H1 (cell line): ENCODE measurements at regions not wholly inside any gene's neighbourhood (a gene's known extent, or its start where the extent isn't known, plus 50 kb on each side); places are given as distances from the start of the nearest gene placed in this dataset.

Source experiments
- CTCF ChIA-PET: fragments of 300-600 bp; sonication (Branson Sonifier 250); formaldehyde crosslinking; loops from one replicate; lab custom pipeline; 2021; ENCODE audit not compliant: partially characterized antibody; lab: Charles Lee
- POLR2A ChIA-PET: fragments of 300-600 bp; sonication (Branson Sonifier 250); formaldehyde crosslinking; loops from one replicate; lab custom pipeline; 2021; ENCODE audit warnings: inconsistent platforms; ENCODE audit not compliant: partially characterized antibody; lab: Charles Lee
- DNase-seq, 2 experiments: peaks; one replicate each; pipeline versions ENCODE4 v3.0.0 to v3.0.0-alpha.2; 2010 to 2022; ENCODE audit warnings: low spot score in 2 of 2, low read depth in 1 of 2, mixed read lengths in 1 of 2
- FAIRE-seq: peaks from 2 replicates; lab custom pipeline; 2011; peaks lifted over from hg19 to GRCh38; lab: Jason Lieb, UNC
- H2AFZ ChIP-seq: 2 replicates; pipeline ENCODE4 v1.8.1; 2012; ENCODE audit warnings: low read length, inconsistent platforms
- H2AK5ac ChIP-seq: 2 replicates; pipeline ENCODE4 v1.6.1; 2013; ENCODE audit warnings: low read depth, low read length
- H2BK120ac ChIP-seq: replicated peaks from 2 replicates; pipeline ENCODE3; 2013; ENCODE audit warnings: low read depth, low read length, inconsistent platforms
- H2BK12ac ChIP-seq: 2 replicates; pipeline ENCODE4 v1.6.1; 2013; ENCODE audit warnings: low read depth, low read length
- H2BK15ac ChIP-seq: 2 replicates; pipeline ENCODE4 v1.6.1; 2013; ENCODE audit warnings: low read length
- H2BK20ac ChIP-seq: 2 replicates; pipeline ENCODE4 v1.6.1; 2013; ENCODE audit warnings: low read length
- H2BK5ac ChIP-seq: 2 replicates; pipeline ENCODE4 v1.6.1; 2013; ENCODE audit warnings: low read depth, low read length
- H3K14ac ChIP-seq: 2 replicates; pipeline ENCODE4 v1.6.1; 2013; ENCODE audit warnings: inconsistent platforms; ENCODE audit not compliant: insufficient read length
- H3K18ac ChIP-seq: 2 replicates; pipeline ENCODE4 v1.6.1; 2013; ENCODE audit warnings: low read length; ENCODE audit errors: extremely low read depth
- H3K23ac ChIP-seq: 2 replicates; pipeline ENCODE4 v1.6.1; 2013; ENCODE audit warnings: inconsistent platforms; ENCODE audit not compliant: insufficient read length
- H3K23me2 ChIP-seq: 2 replicates; pipeline ENCODE4 v1.6.1; 2013; ENCODE audit warnings: low read depth, low read length
- H3K27ac ChIP-seq: 2 replicates; pipeline ENCODE4 v1.6.1; 2011; ENCODE audit warnings: low read depth, low read length, inconsistent platforms
- H3K27me3 ChIP-seq, 4 experiments: replicated peaks in 1 of 4; 1 replicate in 1 of 4; 2 replicates in 3 of 4; pipeline versions ENCODE4 v1.6.1 to v1.8.1; 2011 to 2013; ENCODE audit warnings: low read length in 3 of 4, mild to moderate bottlenecking in 3 of 4, inconsistent platforms in 2 of 4, mixed read lengths in 2 of 4, moderate library complexity in 1 of 4; ENCODE audit not compliant: control insufficient read depth in 3 of 4, insufficient read depth in 3 of 4; ENCODE audit errors: extremely low read depth in 1 of 4
- H3K36me3 ChIP-seq, 4 experiments: 2 replicates each; pipeline versions ENCODE4 v1.6.1 to v1.8.1; 2011 to 2013; ENCODE audit warnings: mild to moderate bottlenecking in 4 of 4, low read length in 3 of 4, moderate library complexity in 2 of 4, control low read depth in 1 of 4, inconsistent platforms in 1 of 4; ENCODE audit not compliant: insufficient read depth in 4 of 4, control insufficient read depth in 2 of 4
- H3K4ac ChIP-seq: replicated peaks from 2 replicates; pipeline ENCODE3; 2013; ENCODE audit warnings: low read length, low read depth, mixed read lengths, inconsistent platforms; ENCODE audit not compliant: insufficient read length
- H3K4me1 ChIP-seq, 4 experiments: replicated peaks in 1 of 4; 1 replicate in 1 of 4; 2 replicates in 3 of 4; pipeline versions ENCODE4 v1.6.1 to v1.8.1; 2011 to 2013; ENCODE audit warnings: low read length in 3 of 4, inconsistent platforms in 2 of 4, mixed read lengths in 1 of 4; ENCODE audit not compliant: insufficient read depth in 4 of 4, control insufficient read depth in 3 of 4
- H3K4me2 ChIP-seq, 2 experiments: 2 replicates each; pipeline versions ENCODE4 v1.6.1 to v1.8.1; 2011 to 2013; ENCODE audit warnings: low read depth in 2 of 2, low read length in 2 of 2, control low read depth in 1 of 2, inconsistent platforms in 1 of 2, mild to moderate bottlenecking in 1 of 2; ENCODE audit not compliant: insufficient read depth in 1 of 2
- H3K4me3 ChIP-seq, 4 experiments: fragments of 200-600, 300-600 bp in 1 of 4; sonication (generic), shearing (Covaris generic), sonication (Bioruptor Twin) in 1 of 4; 2 replicates each; pipeline versions ENCODE4 v1.5.1 to v1.8.1; 2011 to 2016; ENCODE audit warnings: low read length in 4 of 4, low read depth in 3 of 4, control low read depth in 2 of 4, inconsistent platforms in 2 of 4, mild to moderate bottlenecking in 2 of 4, mixed read lengths in 1 of 4, moderate library complexity in 1 of 4; ENCODE audit not compliant: insufficient read depth in 2 of 4; ENCODE audit errors: extremely low read depth in 1 of 4
- H3K56ac ChIP-seq: replicated peaks from 2 replicates; pipeline ENCODE3; 2013; ENCODE audit warnings: low read depth, mild to moderate bottlenecking, mixed read lengths, low read length, inconsistent platforms; ENCODE audit not compliant: insufficient read length
- H3K79me1 ChIP-seq: 2 replicates; pipeline ENCODE4 v1.6.1; 2013; ENCODE audit warnings: low read depth, low read length, control low read depth
- H3K79me2 ChIP-seq, 2 experiments: 2 replicates each; pipeline versions ENCODE4 v1.6.1 to v1.8.1; 2012 to 2013; ENCODE audit warnings: low read length in 2 of 2, mild to moderate bottlenecking in 2 of 2, inconsistent platforms in 1 of 2; ENCODE audit not compliant: insufficient read depth in 2 of 2, control insufficient read depth in 1 of 2
- H3K9ac ChIP-seq, 4 experiments: replicated peaks in 1 of 4; 1 replicate in 1 of 4; 2 replicates in 3 of 4; pipeline versions ENCODE4 v1.6.1 to v1.8.1; 2011 to 2013; ENCODE audit warnings: low read depth in 3 of 4, low read length in 3 of 4, control low read depth in 2 of 4, mild to moderate bottlenecking in 2 of 4, moderate library complexity in 2 of 4, inconsistent platforms in 1 of 4; ENCODE audit errors: extremely low read depth in 1 of 4
- H3K9me3 ChIP-seq, 2 experiments: 2 replicates each; pipeline versions ENCODE4 v1.6.1 to v1.8.1; 2012 to 2013; ENCODE audit warnings: mild to moderate bottlenecking in 2 of 2, moderate library complexity in 2 of 2, control low read depth in 1 of 2, inconsistent platforms in 1 of 2, low read depth in 1 of 2, low read length in 1 of 2, mixed read lengths in 1 of 2; ENCODE audit not compliant: insufficient read depth in 2 of 2
- H4K20me1 ChIP-seq, 2 experiments: replicated peaks in 1 of 2; 2 replicates each; pipeline versions ENCODE3 to v1.8.1; 2011 to 2013; ENCODE audit warnings: inconsistent platforms in 2 of 2, low read length in 2 of 2, mild to moderate bottlenecking in 1 of 2; ENCODE audit not compliant: insufficient read depth in 2 of 2, control insufficient read depth in 1 of 2
- H4K5ac ChIP-seq: 2 replicates; pipeline ENCODE4 v1.6.1; 2013; ENCODE audit warnings: low read length, low read depth, mixed read lengths, inconsistent platforms; ENCODE audit not compliant: insufficient read length
- H4K8ac ChIP-seq: 2 replicates; pipeline ENCODE4 v1.8.0; 2013; ENCODE audit warnings: mild to moderate bottlenecking, moderate library complexity, low read length, inconsistent platforms; ENCODE audit not compliant: insufficient read depth; ENCODE audit errors: extremely low read depth
- H4K91ac ChIP-seq: replicated peaks from 2 replicates; pipeline ENCODE3; 2013; ENCODE audit warnings: low read length, mixed read lengths, inconsistent platforms; ENCODE audit not compliant: insufficient read length
- CBX8 ChIP-seq: fragments of 300-800, 300-1000 bp; sonication (generic); IDR thresholded peaks from 2 replicates; pipeline ENCODE4 v1.7.1; 2016; ENCODE audit warnings: low read depth, low read length, borderline replicate concordance
- CHD2 ChIP-seq: IDR thresholded peaks from 2 replicates; pipeline ENCODE4 v1.6.1; 2012; ENCODE audit warnings: low read length, improper control_type of control experiment
- EGR1 ChIP-seq: IDR thresholded peaks from 2 replicates; pipeline ENCODE4 v1.6.1; 2011; ENCODE audit warnings: low read depth, low read length, borderline replicate concordance
- HDAC2 ChIP-seq, 2 experiments: fragments of 300-600 bp in 1 of 2; sonication (generic) in 1 of 2; IDR thresholded peaks; 2 replicates each; pipeline ENCODE4 v1.6.1; 2011 to 2012; ENCODE audit warnings: low read depth in 2 of 2, low read length in 2 of 2, mild to moderate bottlenecking in 2 of 2, moderate library complexity in 2 of 2, borderline replicate concordance in 1 of 2, inconsistent platforms in 1 of 2
- JUND ChIP-seq: IDR thresholded peaks from 2 replicates; pipeline ENCODE4 v1.6.1; 2011; ENCODE audit warnings: mild to moderate bottlenecking, improper control_type of control experiment, low read length
- NANOG ChIP-seq: IDR thresholded peaks from 2 replicates; pipeline ENCODE4 v1.6.1; 2011; ENCODE audit warnings: low read length, low read depth, mild to moderate bottlenecking, inconsistent platforms; ENCODE audit not compliant: insufficient read depth, poor library complexity, severe bottlenecking
- NRF1 ChIP-seq: IDR thresholded peaks from 2 replicates; pipeline ENCODE4 v1.6.1; 2011; ENCODE audit warnings: mild to moderate bottlenecking, low read depth, low read length, improper control_type of control experiment
- POU5F1 ChIP-seq: IDR thresholded peaks from 2 replicates; pipeline ENCODE4 v1.6.1; 2011; ENCODE audit warnings: low read depth, mild to moderate bottlenecking, low read length, moderate library complexity
- RFX5 ChIP-seq: IDR thresholded peaks from 2 replicates; pipeline ENCODE4 v1.6.1; 2011; ENCODE audit warnings: low read depth, low read length, improper control_type of control experiment, borderline replicate concordance
- SAP30 ChIP-seq: fragments of 300-600 bp; sonication (generic); IDR thresholded peaks from 2 replicates; pipeline ENCODE4 v1.7.1; 2012; ENCODE audit warnings: low read length, moderate library complexity, mild to moderate bottlenecking, inconsistent platforms; ENCODE audit not compliant: insufficient read depth, insufficient replicate concordance
- SUZ12 ChIP-seq: fragments of 200-600 bp; sonication (generic); IDR thresholded peaks from 2 replicates; pipeline ENCODE4 v1.6.1; 2012; ENCODE audit warnings: mild to moderate bottlenecking, inconsistent platforms, low read length, moderate library complexity, mixed read lengths
- TAF7 ChIP-seq: optimal IDR thresholded peaks from 2 replicates; pipeline ENCODE3; 2011; ENCODE audit warnings: low read depth, mild to moderate bottlenecking, inconsistent platforms, low read length, moderate library complexity, borderline replicate concordance
- YY1 ChIP-seq: IDR thresholded peaks from 2 replicates; pipeline ENCODE4 v1.6.1; 2011; ENCODE audit warnings: low read depth, mild to moderate bottlenecking, low read length
- ZNF274 ChIP-seq: IDR thresholded peaks from 2 replicates; pipeline ENCODE4 v1.7.0; 2012; ENCODE audit warnings: low read length, borderline replicate concordance; ENCODE audit errors: extremely low read depth
- WGBS, 2 experiments: shearing (Covaris generic) in 1 of 2; methylation state at CpG; one replicate each; pipeline versions ENCODE4 v1.1.6 to v1.1.7; 2013 to 2015; ENCODE audit warnings: low lambda C conversion rate in 2 of 2, mixed read lengths in 2 of 2, inconsistent platforms in 1 of 2, low coverage in 1 of 2, missing lambda C conversion rate in 1 of 2; ENCODE audit not compliant: insufficient replicate concordance in 2 of 2, insufficient coverage in 1 of 2, insufficient read length in 1 of 2; ENCODE audit errors: extremely low coverage in 1 of 2, missing lambda C conversion rate in 1 of 2; 5-methylcytosine and 5-hydroxymethylcytosine counted together
- TF ChIP-seq, protein P1 (sequence below): IDR thresholded peaks from 2 replicates; pipeline ENCODE4 v1.6.1; 2012; ENCODE audit warnings: inconsistent platforms

DNA sequence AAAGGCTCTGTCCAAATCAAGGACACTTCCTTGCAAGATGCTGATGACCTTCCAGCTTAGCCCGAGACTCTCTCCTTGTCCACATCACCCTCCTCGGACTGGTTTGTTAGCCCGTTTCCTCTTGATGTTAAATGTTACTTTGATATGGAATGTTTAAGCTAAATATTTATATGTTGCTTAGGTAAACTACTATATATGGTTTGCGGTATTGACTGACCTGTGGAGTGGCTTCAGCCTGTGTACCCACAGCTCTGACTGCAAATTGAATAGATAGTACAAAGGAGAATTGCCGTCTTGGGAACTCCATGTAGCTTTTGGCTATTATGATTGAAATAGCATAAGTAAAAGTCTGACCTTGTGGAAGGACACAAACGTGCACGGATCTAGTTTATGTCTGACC, 422.0 kb downstream of the YTHDC2 start:
- H3K18ac ChIP-seq: no peak overlapping the region
- no peak overlapping the region for H2BK20ac ChIP-seq
- no peak overlapping the region for H3K23ac ChIP-seq
- H3K56ac ChIP-seq: no peak overlapping the region
- H2BK12ac ChIP-seq: no peak overlapping the region
- peaks cover 0 to 7% (median 2%) of the 10 kb centered on the region in 4 experiments; a peak in 4 of 7 replicates for H3K4me1 ChIP-seq
- H3K79me1 ChIP-seq: no peaks in the 10 kb centered on the region
- no peak overlapping the region for H4K8ac ChIP-seq
- DNase-seq (no peak), FAIRE-seq (no peak)
- no peak overlapping the region for H4K91ac ChIP-seq
- no peak overlapping the region for H3K4me2 ChIP-seq
- H2AK5ac ChIP-seq: no peak overlapping the region
- H4K20me1 ChIP-seq: no peaks in the 10 kb centered on the region
- H3K23me2 ChIP-seq: no peaks in the 10 kb centered on the region
- CTCF ChIA-PET: interaction anchor here (0.8 kb wide), 1 partner anchor 129 kb away, joined by 4 read pairs; no protein-coding TSS in a partner anchor
- WGBS, 2 experiments: 93% methylated on average over 7 of the region's 7 CpGs; no CpG with 5 or more reads in 1 of the 2 experiments
- no peak overlapping the region for H3K4me3 ChIP-seq
- no peaks in the 10 kb centered on the region for H3K9me3 ChIP-seq
- POLR2A ChIA-PET: no interaction called here
- no peaks in the 10 kb centered on the region for H3K36me3 ChIP-seq
- no peak overlapping the region for H3K4ac ChIP-seq
- no peak overlapping the region for H4K5ac ChIP-seq
- no peak overlapping the region for H3K27ac ChIP-seq
- no peak overlapping the region for H3K14ac ChIP-seq
- H2BK15ac ChIP-seq: no peak overlapping the region
- H3K27me3 ChIP-seq: peaks cover 0 to 1% (median 0%) of the 10 kb centered on the region in 4 experiments; a peak in 1 of 7 replicates
- no peak overlapping the region for H3K9ac ChIP-seq
- H2BK5ac ChIP-seq: no peak overlapping the region
- no peak overlapping the region for H2BK120ac ChIP-seq
- H2AFZ ChIP-seq: no peak overlapping the region
- no peaks in the 10 kb centered on the region for H3K79me2 ChIP-seq
- TF ChIP-seq, protein P1, sequence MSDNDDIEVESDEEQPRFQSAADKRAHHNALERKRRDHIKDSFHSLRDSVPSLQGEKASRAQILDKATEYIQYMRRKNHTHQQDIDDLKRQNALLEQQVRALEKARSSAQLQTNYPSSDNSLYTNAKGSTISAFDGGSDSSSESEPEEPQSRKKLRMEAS: no peak
- TF ChIP-seq RFX5 (no peak), CBX8 (no peak), TAF7 (no peak), JUND (no peak), EGR1 (no peak), SAP30 (no peak), SUZ12 (no peak), ZNF274 (no peak), YY1 (no peak), POU5F1 (no peak), HDAC2 (IDR thresholded peaks at IDR 0.05; ENCODE audit: borderline replicate concordance in 1 of 2, low read depth in 2 of 2, low read length in 2 of 2) (no peak), NRF1 (no peak), CHD2 (no peak), NANOG (no peak)
